ENCODE measurements at regions not wholly inside any gene's neighbourhood (a gene's known extent, or its start where the extent isn't known, plus 50 kb on each side); places are given as distances from the start of the nearest gene placed in this dataset.

GRCh38 chrX:3780564-3780963 lies 67.1 kb upstream of the PRKX start:
- no peak for DNase-seq (ENCODE audit: low read depth)

GRCh38 chrX:3779546-3779945 lies 66.1 kb upstream of the PRKX start:
- no peak for DNase-seq (ENCODE audit: low read depth)

- no peak for DNase-seq (ENCODE audit: low read depth)
Measured at GRCh38 chrX:3777416-3777815, 64.0 kb upstream of the PRKX start.

GRCh38 chrX:3771766-3772165 lies 58.3 kb upstream of the PRKX start:
- no peak for DNase-seq (ENCODE audit: low read depth)

- DNase-seq (ENCODE audit: low read depth) = no peak
Measured at GRCh38 chrX:3768881-3769280, 55.4 kb upstream of the PRKX start.

Data from GM04503 (cell line).